PC-3 (cell line): ENCODE measurements at regions not wholly inside any gene's neighbourhood (a gene's known extent, or its start where the extent isn't known, plus 50 kb on each side); places are given as distances from the start of the nearest gene placed in this dataset.

Source experiments
- ATAC-seq: fragments of 200-7000 bp; cut with Tn5 transposase; 2 replicates; pipeline ENCODE4 v1.9.1; 2020; ENCODE audit warnings: mild to moderate bottlenecking, moderate library complexity
- BruUV-seq: library from RNA; stranded (reverse); fragments of 400-500 nt; replicated peaks from 2 replicates; lab custom pipeline; 2021; lab: Mats Ljungman, UMichigan
- CTCF ChIA-PET: fragments of 300-600 bp; sonication (Branson Sonifier 250); formaldehyde crosslinking; loops from one replicate; lab custom pipeline; 2022; ENCODE audit warnings: antibody characterized with exemption; lab: Charles Lee
- POLR2A ChIA-PET: fragments of 300-600 bp; sonication (Branson Sonifier 250); formaldehyde crosslinking; loops from one replicate; lab custom pipeline; 2022; ENCODE audit warnings: antibody characterized with exemption; ENCODE audit not compliant: unreplicated experiment; lab: Charles Lee
- DNase-seq: peaks from one replicate; pipeline ENCODE4 v3.0.0-alpha.2; 2015
- H2AFZ ChIP-seq: fragments of 300-600 bp; sonication (generic); 2 replicates; pipeline ENCODE4 v1.6.0; 2016; ENCODE audit warnings: antibody characterized with exemption, low read length
- H3F3A ChIP-seq: fragments of 300-600 bp; sonication (generic); one replicate; pipeline ENCODE4 v1.6.0; 2017; ENCODE audit warnings: antibody characterized with exemption, low read length, control low read depth, mild to moderate bottlenecking; ENCODE audit not compliant: unreplicated experiment
- H3K27ac ChIP-seq: fragments of 300-600 bp; sonication (generic); 2 replicates; pipeline ENCODE4 v1.5.1; 2016; ENCODE audit warnings: mild to moderate bottlenecking, low read length
- H3K27me3 ChIP-seq: fragments of 300-600 bp; sonication (generic); 2 replicates; pipeline ENCODE4 v1.6.1; 2016; ENCODE audit warnings: low read length, mixed read lengths
- H3K36me3 ChIP-seq: fragments of 300-600 bp; sonication (generic); 2 replicates; pipeline ENCODE4 v1.6.1; 2016; ENCODE audit warnings: low read depth, mixed run types, low read length, mixed read lengths
- H3K4me1 ChIP-seq: fragments of 300-600 bp; sonication (generic); 2 replicates; pipeline ENCODE4 v1.5.1; 2016; ENCODE audit warnings: low read length; ENCODE audit not compliant: insufficient read depth
- H3K4me2 ChIP-seq: fragments of 300-600 bp; sonication (generic); 2 replicates; pipeline ENCODE4 v1.6.0; 2016; ENCODE audit warnings: low read length
- H3K4me3 ChIP-seq: fragments of 300-600 bp; sonication (generic); 2 replicates; pipeline ENCODE4 v1.5.1; 2016; ENCODE audit warnings: mild to moderate bottlenecking, low read length, mixed read lengths
- H3K79me2 ChIP-seq: fragments of 300-600 bp; sonication (generic); 2 replicates; pipeline ENCODE4 v1.6.1; 2017; ENCODE audit warnings: low read length, mixed read lengths
- H3K9ac ChIP-seq: fragments of 300-600 bp; sonication (generic); 2 replicates; pipeline ENCODE4 v1.6.0; 2016; ENCODE audit warnings: mild to moderate bottlenecking, low read length
- H3K9me2 ChIP-seq: fragments of 300-600 bp; sonication (generic); replicated peaks from 2 replicates; pipeline ENCODE4 v1.6.1; 2016; ENCODE audit warnings: mixed run types, low read length, mixed read lengths
- H3K9me3 ChIP-seq: fragments of 300-600 bp; sonication (generic); 2 replicates; pipeline ENCODE4 v1.6.1; 2016; ENCODE audit warnings: low read length, mixed read lengths
- H4K20me1 ChIP-seq: fragments of 300-600 bp; sonication (generic); 2 replicates; pipeline ENCODE4 v1.6.1; 2016; ENCODE audit warnings: low read length, mixed read lengths
- CTCF ChIP-seq: fragments of 300-600 bp; sonication (generic); conservative IDR thresholded peaks from 2 replicates; pipeline ENCODE4 v1.5.1; 2017; ENCODE audit warnings: antibody characterized with exemption, low read depth, mild to moderate bottlenecking, low read length
- EZH2 ChIP-seq: fragments of 300-600 bp; sonication (generic); IDR thresholded peaks from one replicate; pipeline ENCODE4 v1.6.1; 2017; ENCODE audit warnings: antibody characterized with exemption, mild to moderate bottlenecking, low read length; ENCODE audit not compliant: unreplicated experiment
- EZH2phosphoT487 ChIP-seq: fragments of 300-600 bp; sonication (generic); IDR thresholded peaks from 2 replicates; pipeline ENCODE4 v1.6.1; 2018; ENCODE audit warnings: mild to moderate bottlenecking, antibody characterized with exemption, low read length, borderline replicate concordance
- intact Hi-C: fragments of 100-400 bp; cut with micrococcal nuclease; formaldehyde crosslinking; loops from 2 replicates; pipeline ENCODE4 v1.9.0; 2023

GRCh38 chr3:14331251-14331650 lies 71.2 kb upstream of the SLC6A6 start:
- no peak overlapping the region for H3K4me2 ChIP-seq
- BruUV-seq = no TSS peak
- H2AFZ ChIP-seq = no peak overlapping the region
- intact Hi-C loops = no loop called here
- TF ChIP-seq EZH2phosphoT487 (no peak), EZH2 (no peak), CTCF (no peak)
- ATAC-seq (no peak), DNase-seq (no peak)
- no peaks in the 10 kb centered on the region for H3F3A ChIP-seq
- peaks cover 14% of the 10 kb centered on the region for H3K4me1 ChIP-seq
- ChIA-PET POLR2A (no interaction called here), CTCF (no interaction called here)
- H3K9me2 ChIP-seq = no peaks in the 10 kb centered on the region
- no peaks in the 10 kb centered on the region for H3K27me3 ChIP-seq
- no peak overlapping the region for H3K9ac ChIP-seq
- H3K79me2 ChIP-seq = no peaks in the 10 kb centered on the region
- no peaks in the 10 kb centered on the region for H3K9me3 ChIP-seq
- H3K4me3 ChIP-seq = no peak overlapping the region
- no peaks in the 10 kb centered on the region for H4K20me1 ChIP-seq
- H3K36me3 ChIP-seq = no peaks in the 10 kb centered on the region
- no peak overlapping the region for H3K27ac ChIP-seq

GRCh38 chr3:14332392-14332791 lies 70.0 kb upstream of the SLC6A6 start:
- Histone ChIP-seq H4K20me1 (no peaks in the 10 kb centered on the region), H3K9ac (no peak overlapping the region), H3K4me3 (no peak overlapping the region), H3K4me1 (peaks cover 25% of the 10 kb centered on the region), H3K79me2 (no peaks in the 10 kb centered on the region), H2AFZ (no peak overlapping the region), H3K9me2 (no peaks in the 10 kb centered on the region), H3K27ac (no peak overlapping the region), H3F3A (no peaks in the 10 kb centered on the region), H3K27me3 (no peaks in the 10 kb centered on the region), H3K4me2 (no peak overlapping the region), H3K9me3 (no peaks in the 10 kb centered on the region), H3K36me3 (no peaks in the 10 kb centered on the region)
- ATAC-seq (no peak), DNase-seq (no peak)
- ChIA-PET POLR2A (no interaction called here), CTCF (no interaction called here)
- intact Hi-C loops = no loop called here
- BruUV-seq = no TSS peak
- no peak for TF ChIP-seq EZH2phosphoT487
- no peak for TF ChIP-seq CTCF
- TF ChIP-seq EZH2 = no peak

DNA sequence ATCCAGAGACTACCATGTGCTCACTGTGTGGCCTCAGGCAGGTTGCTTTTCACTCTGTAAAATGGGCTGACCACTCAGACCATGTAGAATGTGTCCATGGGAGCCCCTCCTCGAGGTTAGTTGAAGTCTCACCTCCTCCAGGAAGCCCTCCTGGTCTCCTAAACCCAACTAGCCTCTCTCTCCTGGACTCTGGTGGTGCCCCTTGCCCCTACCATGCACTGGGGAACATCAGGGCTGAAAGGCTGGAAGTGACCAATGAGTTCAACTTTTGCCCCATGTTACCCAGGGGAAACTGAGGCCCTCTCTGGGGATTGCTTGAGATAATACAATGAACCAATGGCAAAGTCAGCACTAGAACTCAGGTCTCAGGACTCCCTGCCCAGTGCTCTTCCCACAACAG lies 69.2 kb upstream of the SLC6A6 start:
- Histone ChIP-seq H3K27me3 (no peaks in the 10 kb centered on the region), H3K36me3 (no peaks in the 10 kb centered on the region), H3F3A (no peaks in the 10 kb centered on the region), H3K4me1 (peaks cover 29% of the 10 kb centered on the region), H4K20me1 (no peaks in the 10 kb centered on the region), H3K27ac (no peak overlapping the region), H2AFZ (no peak overlapping the region), H3K9me2 (no peaks in the 10 kb centered on the region), H3K4me2 (no peak overlapping the region), H3K79me2 (no peaks in the 10 kb centered on the region), H3K9me3 (no peaks in the 10 kb centered on the region), H3K4me3 (no peak overlapping the region), H3K9ac (no peak overlapping the region)
- intact Hi-C loops = no loop called here
- no peak for TF ChIP-seq CTCF
- no peak for TF ChIP-seq EZH2
- TF ChIP-seq EZH2phosphoT487 = no peak
- CTCF ChIA-PET = no interaction called here
- DNase-seq (no peak), ATAC-seq (no peak)
- BruUV-seq = no TSS peak
- POLR2A ChIA-PET = no interaction called here
